Dermis blood vessel endothelial cell (primary cell): ENCODE measurements at regions not wholly inside any gene's neighbourhood (a gene's known extent, or its start where the extent isn't known, plus 50 kb on each side); places are given as distances from the start of the nearest gene placed in this dataset.
"Not testable (repeated sequence)": the region's sequence is repeated elsewhere in the genome, so short reads cannot be mapped to it uniquely, and the experiment has no call there.

Experiments
- DNase-seq: peaks from one replicate; pipeline ENCODE4 v3.0.0; 2010

DNA sequence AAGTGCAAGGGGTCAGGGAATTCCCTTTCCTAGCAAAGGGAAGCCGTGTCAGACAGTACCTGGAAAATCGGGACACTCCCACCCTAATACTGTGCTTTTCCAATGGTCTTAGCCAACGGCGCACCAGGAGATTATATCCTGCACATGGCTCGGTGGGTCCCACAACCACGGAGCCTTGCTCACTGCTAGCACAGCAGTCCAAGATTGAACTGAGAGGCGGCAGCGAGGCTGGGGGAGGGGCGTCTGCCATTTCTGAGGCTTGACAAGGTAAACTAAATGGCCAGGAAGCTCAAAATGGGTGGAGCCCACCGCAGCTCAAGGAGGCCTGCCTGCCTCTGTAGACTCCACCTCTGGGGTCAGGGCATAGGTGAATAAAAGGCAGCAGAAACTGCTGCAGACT lies 76.5 kb upstream of the LINC00632 start:
- not testable (repeated sequence) for DNase-seq

DNA sequence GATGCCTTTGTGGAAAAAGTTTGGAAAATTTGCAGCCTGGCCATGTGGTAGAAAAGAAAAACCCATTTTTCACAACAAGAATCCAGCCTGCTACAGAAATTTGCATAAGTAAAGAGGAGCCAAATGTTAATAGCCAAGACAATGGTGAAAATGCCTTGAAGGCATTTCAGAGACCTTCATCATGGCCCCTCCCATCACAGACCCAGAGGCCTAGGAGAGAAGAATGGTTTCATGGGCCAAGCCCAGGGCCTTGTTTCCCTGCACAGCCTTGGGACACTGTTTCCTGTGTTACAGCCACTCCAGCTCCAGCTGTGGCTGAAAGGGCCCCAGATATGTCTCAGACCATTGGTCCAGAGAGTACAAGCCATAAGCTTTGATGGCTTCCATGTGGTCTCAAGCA lies 101.4 kb upstream of the LINC00632 start:
- DNase-seq, result no peak

DNA sequence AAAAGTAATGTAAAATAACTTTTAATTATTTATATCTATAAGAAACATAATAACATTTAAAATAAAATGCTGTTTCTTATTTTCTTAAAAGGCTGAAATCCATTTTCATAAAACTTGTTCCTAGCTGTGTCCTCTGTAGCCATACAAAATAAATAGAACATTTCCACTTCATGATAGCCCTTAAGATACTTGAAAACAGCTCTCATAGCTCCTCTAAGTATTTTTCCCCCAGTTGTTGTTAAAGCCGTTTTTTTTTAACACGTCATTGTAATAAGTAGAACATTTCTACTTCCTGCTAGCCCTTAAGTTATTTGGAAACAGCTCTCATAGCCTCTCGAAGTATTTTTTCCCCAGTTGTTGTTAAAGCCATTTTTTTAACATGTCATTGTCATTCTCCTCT lies 97.3 kb upstream of the SOX3 start:
- DNase-seq, result no peak

DNA sequence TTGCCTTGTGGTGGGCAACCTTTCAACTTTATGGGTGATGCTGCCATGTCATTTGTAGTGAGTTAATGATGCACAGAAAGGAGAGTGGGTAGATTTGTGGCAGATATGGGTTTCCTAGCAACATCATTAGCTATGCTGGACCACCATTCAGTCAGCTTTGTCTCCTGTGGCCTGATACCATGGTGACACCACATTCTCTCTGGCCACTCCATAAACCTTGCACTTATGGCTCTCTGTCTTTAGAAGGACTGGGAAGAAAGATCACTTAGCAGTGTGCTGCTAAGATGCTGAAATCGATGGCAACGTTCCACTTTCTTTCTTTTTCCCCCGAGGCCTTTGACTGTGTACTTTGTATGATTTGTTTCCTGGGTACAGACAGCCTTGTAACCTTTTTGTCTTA lies 95.0 kb upstream of the SOX3 start:
- no peak for DNase-seq

DNA sequence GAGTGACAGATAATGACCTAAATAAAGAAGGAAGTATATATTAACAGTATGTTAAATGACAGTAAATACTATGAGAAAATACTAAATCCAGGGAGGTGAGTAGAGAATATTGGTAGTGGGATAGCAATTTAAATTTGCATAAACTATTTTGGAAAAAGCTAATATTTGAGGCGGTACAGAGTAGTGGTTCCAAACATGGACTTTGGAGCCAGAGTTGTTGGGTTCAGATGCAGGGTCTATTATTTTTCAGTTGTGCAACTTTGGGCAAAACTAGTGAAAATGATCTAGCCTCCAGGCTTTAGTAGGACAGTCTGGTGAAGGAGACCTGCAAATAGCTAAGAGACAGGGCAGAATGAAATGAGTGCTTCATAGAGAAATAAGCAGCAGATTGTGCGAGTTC lies 84.8 kb upstream of the SOX3 start:
- DNase-seq, result no peak

DNA sequence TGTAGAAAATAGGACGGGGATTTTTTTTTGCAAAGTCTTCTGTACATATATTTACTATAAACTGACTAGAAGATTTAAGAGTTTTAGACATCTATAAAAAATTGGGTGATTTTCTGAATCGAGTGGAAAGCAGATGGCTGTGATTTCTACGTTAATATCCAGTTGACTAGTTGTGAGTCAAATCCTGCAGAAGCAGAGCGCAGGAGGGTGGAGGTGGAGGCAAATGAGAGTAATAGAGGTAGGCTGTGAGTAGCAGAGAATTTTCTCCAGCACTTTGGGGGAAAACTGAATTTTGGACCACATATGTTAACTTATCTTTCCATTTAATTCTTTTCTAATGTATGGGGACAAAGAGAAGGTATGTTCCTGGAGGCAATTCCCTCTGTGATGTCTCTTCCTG lies 82.1 kb upstream of the SOX3 start:
- DNase-seq, result no peak

DNA sequence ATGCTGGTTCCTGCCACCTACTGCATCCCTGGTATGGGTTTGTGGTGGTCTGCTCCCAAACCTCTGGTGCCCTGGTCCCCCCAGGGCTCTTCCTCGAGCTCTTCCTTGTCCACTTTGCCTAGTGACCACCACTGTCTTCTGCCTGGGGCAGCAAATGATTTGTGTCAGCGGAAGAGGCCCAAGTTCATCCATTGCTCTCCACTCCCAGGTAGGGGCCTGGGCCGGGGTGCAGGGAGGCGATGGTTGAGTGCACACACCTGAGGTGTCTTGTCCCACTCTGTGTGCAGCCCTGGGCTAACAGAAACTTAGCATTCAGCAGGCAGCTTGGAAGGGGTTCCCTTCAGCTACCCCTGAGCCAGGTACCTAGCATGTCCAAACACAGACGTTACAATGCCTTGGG lies 75.6 kb upstream of the SOX3 start:
- no peak for DNase-seq

DNA sequence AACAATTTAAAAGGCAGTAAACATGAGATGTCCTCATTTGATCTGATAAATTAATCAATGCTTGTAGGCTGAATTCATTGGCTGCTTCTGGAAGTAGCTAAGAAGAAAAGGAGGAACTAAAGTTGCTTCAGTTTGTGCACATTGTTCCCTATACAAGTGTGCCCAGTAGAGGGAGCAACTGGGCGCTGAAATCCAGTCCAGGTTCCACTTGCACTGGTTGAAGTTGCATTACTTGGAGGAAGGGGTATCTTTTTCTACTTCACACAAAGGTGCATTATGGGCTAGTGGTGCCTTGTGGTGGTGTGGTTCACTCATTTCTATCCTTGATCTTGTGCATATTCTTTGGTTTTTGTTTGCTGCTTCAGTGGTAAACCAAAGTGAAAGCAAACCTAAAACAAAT lies 67.9 kb upstream of the SOX3 start:
- DNase-seq, result peak; percentile 0

DNA sequence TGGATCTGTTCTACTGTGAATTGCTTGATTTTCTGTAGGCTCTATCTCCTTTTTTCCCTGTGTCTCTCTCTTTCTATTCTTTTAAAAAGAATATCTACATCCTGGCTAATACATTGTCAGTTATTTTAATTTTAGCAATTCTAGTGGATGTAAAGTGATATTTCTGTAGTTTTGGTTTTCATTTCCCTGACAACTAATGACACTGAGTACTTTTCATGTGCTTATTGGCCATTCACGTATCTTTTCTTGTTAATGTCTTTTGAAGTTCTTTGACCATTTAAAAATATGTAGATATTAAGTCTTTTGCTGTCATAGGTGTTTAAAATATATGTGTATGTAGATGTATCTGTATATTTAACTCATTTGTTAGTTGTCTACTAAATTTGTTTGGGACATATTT lies 59.0 kb upstream of the SOX3 start:
- no peak for DNase-seq
